ENCODE measurements at regions not wholly inside any gene's neighbourhood (a gene's known extent, or its start where the extent isn't known, plus 50 kb on each side); places are given as distances from the start of the nearest gene placed in this dataset.

GRCh38 chr7:21192657-21193056, 235.2 kb upstream of the SP4 start:
- TF ChIP-seq TAF1 (IDR thresholded peaks at IDR 0.05; ENCODE audit: low read depth) (no peak), EP300 (IDR thresholded peaks at IDR 0.05; ENCODE audit: borderline replicate concordance) (no peak), NFIC (IDR thresholded peaks at IDR 0.05) (peak; percentile 79), REST (IDR thresholded peaks at IDR 0.05; ENCODE audit: low read depth) (no peak), RAD21 (IDR thresholded peaks at IDR 0.05; ENCODE audit: low read depth) (no peak), MAX (IDR thresholded peaks at IDR 0.05) (no peak)
